Activated effector memory CD4-positive, alpha-beta T cell treated with anti-CD3 and anti-CD28 coated beads, Interleukin-2, amount 50 U/mL, for 16 hours (primary cell): ENCODE measurements at regions not wholly inside any gene's neighbourhood (a gene's known extent, or its start where the extent isn't known, plus 50 kb on each side); places are given as distances from the start of the nearest gene placed in this dataset.
A peak's percentile ranks its signal among the peaks of the same experiment; 100 is the strongest.
"Not testable (repeated sequence)": the region's sequence is repeated elsewhere in the genome, so short reads cannot be mapped to it uniquely, and the experiment has no call there.

Experiments used
- DNase-seq: peaks from one replicate; pipeline ENCODE4 v3.0.0-alpha.2; 2020

GRCh38 chr1:89436856-89437255 is 73.0 kb downstream of the GBP6 start:
- no peak for DNase-seq

DNA sequence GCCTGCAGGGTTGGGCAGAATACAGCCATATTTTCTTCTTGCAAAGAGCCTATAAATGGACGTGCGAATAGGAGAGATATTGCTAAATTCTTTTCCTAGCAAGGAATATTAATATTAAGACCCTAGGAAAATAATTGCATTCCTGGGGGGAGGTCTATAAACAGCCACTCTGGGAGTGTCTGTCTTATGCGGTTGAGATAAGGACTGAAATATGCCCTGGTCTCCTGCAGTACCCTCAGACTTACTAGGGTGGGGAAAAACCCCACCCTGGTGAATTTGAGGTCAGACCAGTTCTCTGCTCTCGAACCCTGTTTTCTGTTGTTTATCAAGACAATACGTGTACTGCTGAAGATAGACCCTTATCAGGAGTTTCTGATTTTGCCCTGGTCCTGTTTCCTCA is 74.4 kb downstream of the GBP6 start:
- not testable (repeated sequence) for DNase-seq

DNA sequence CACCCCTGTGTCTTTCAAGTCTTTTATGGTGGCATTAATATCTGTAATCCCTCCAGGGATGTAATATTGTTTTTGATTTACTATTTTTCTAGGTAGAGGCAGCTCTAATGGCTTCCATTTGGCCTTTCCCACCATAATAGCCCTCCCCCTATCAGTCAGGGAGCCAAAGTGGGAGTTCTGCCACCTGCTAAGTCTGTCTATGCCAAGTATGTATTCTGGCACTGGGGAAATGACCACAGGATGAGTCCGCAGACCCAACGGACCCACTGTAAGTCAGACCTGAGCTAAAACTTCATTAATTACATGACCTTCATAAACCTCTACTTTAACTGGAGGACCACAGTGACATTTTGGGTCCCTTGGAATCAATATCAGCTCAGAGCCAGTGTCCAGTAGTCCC is 77.1 kb downstream of the GBP6 start:
- no peak for DNase-seq

DNA sequence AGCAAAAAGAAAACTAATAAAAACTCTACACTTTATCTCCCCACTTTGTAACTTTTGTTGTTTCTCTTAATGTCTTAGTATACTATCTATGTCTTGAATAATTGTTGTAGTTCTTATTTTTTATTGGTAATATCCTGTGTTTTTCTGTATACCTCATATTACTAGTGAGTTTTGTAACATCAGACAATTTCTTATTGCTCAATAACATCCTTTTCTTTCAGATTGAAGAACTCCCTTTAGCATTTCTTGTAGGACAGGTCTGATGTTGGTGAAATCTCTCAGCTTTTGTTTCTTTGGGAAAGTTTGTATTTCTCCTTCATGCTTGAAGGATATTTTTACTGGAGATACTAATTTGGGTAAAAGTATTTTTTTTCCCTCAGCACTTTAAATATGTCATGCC is 79.8 kb upstream of the LRRC8B start:
- DNase-seq: no peak

GRCh38 chr1:89451011-89451410 is 73.6 kb upstream of the LRRC8B start:
- no peak for DNase-seq

GRCh38 chr1:89453123-89453972 is 71.3 kb upstream of the LRRC8B start:
- no peak for DNase-seq

GRCh38 chr1:89454845-89455521 is 69.6 kb upstream of the LRRC8B start:
- peak; percentile 82 for DNase-seq

DNA sequence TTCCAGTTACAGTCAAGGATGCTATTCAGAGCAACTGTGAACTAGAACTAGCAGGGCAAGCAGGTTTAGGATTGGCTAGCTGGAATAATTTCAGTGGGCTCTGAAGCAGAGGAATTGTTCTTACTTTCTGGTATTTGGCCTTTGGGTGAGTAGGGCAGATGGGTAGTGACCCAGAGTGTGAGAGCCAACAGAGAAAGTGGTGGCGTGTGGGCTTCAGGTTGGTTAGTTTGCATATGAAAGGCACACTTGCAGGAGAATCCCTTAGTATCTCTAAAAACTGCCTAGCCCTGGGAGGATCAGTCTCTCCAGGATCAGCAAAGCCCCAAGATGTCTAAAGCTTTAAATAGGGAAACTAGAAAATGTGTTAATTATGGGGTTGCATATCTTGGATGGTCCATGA is 67.6 kb upstream of the LRRC8B start:
- DNase-seq: no peak

DNA sequence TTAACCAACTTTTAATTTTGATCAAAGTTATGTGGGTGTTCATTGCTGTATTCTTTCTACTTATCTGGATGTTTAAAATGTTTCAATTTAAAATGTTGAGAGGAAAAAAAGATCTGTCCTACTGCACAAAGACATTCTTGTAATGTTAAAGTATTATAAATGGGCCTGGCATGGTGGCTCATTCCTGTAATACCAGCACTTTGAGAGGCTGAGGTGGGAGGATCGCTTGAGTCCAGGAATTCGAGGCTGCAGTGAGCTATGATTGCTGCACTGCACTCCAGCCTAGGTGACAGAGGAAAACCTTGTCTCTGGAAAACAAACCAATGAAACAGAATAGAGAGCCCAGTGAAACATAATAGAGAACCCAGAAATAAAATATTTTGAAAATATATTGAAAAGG is 65.5 kb upstream of the LRRC8B start:
- DNase-seq: no peak

DNA sequence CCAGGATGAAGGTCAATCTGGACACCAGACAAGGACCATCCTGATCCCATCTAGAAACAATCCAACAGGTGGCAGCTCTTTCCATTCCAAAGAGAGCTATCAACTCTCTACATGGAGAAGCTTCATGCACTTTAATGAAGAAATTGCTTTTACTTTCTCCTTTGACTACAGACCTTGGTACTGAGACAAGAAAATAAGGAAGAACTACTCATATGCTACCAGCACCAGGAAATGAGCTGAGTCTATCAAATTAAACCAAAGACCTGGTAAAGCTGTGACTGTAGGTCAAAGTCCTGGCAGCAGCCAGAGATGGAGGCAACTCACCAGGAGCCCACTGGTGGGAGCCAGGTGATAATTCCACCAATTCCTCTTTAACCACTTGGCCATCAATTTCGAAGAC is 64.3 kb upstream of the LRRC8B start:
- DNase-seq: no peak

GRCh38 chr1:89462250-89462649 is 62.4 kb upstream of the LRRC8B start:
- no peak for DNase-seq

GRCh38 chr1:89464008-89464407 is 60.6 kb upstream of the LRRC8B start:
- DNase-seq: no peak

DNA sequence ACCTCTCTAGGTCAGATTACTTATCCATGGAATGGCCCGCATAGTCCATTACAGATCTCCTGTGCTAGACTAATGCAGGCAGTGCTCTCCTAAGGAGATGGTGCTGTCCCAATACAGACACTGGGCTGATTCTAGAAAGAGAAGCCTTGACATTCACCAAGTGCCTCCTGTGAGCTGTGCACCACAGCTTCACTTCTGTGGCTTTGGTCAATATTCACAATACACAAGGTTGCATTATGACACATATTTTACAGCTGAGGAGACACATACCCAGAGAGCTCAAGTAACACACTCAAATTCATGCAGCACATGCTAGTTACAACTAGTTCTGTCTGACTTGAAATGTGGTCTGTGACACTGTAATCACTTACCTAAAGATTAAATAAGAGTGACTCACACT is 59.4 kb upstream of the LRRC8B start:
- no peak for DNase-seq

GRCh38 chr1:89466307-89466930 is 58.2 kb upstream of the LRRC8B start:
- DNase-seq: no peak

- no peak for DNase-seq
Measured at GRCh38 chr1:89472253-89472652, 52.4 kb upstream of the LRRC8B start.

DNA sequence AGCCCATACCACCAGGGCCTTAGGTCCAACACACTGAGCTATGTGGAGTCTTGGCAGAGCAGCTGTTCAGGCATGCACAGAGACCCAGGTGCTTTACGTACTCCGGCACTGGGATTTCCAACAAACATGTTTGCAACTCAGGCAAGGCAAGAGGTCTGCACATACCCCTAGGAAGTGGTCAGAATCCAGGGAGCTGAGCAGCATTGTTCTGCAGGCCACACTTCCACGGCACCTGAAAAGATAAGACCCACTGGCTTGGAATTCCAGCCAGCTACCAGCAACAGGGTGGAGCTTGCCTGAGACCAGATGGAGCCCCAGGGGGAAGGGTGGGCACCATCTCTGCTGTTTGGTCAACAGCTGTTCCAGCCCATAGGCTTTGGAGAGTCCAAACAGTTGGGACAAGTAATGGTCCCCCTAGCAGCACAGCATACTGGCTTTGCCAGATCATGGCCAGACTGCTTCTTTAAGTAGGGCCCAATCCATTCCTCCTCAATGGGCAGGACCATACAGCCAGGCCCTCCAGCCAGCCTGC is 51.7 kb upstream of the LRRC8B start:
- no peak for DNase-seq
